DND-41 (cell line): ENCODE measurements at regions not wholly inside any gene's neighbourhood (a gene's known extent, or its start where the extent isn't known, plus 50 kb on each side); places are given as distances from the start of the nearest gene placed in this dataset.

Experiments
- EZH2 ChIP-seq: IDR thresholded peaks from 3 replicates; pipeline ENCODE4 v1.6.1; 2012; ENCODE audit warnings: borderline replicate concordance, low read depth, mild to moderate bottlenecking, moderate library complexity, low read length, inconsistent platforms; ENCODE audit not compliant: severe bottlenecking
- TF ChIP-seq, protein P1 (sequence below): IDR thresholded peaks from 2 replicates; pipeline ENCODE4 v1.5.1; 2012; ENCODE audit warnings: borderline replicate concordance, low read length, moderate library complexity, mild to moderate bottlenecking; ENCODE audit not compliant: poor library complexity, severe bottlenecking; ENCODE audit errors: extremely low read depth

DNA sequence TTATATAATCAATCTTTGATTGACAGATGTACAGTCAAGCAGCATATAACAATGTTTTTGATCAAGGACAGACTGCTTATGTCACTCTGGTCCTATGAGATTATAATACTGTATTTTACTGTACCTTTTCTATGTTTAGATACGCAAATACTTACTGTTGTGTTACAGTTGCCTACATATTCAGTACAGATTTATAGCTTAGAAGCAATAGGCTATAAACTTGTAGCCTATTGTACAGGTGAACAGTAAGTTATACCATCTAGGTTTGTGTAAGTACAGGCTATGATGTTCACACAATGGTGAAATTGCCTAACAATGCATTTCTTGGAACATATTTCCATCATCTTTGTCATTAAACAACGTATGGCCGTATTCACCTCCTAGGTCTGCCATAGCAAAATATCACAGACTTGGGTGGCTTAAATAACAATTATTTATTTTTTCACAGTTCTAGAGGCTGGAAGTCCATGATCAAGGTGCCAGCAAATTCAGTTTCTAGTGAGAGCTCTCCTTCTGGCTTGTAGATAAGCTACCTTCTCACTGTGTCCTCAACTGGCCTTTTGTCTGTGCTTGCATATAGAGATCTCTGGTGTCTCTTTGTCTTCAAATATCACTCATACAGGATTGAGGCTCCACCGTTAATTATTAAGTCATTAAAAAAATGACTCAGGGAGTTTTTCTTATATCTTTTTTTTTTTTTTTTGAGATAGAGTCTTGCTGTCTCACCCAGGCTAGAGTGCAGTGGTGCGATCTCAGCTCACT lies 89.1 kb downstream of the EBLN2 start:
- no peak for TF ChIP-seq EZH2
- TF ChIP-seq, protein P1, sequence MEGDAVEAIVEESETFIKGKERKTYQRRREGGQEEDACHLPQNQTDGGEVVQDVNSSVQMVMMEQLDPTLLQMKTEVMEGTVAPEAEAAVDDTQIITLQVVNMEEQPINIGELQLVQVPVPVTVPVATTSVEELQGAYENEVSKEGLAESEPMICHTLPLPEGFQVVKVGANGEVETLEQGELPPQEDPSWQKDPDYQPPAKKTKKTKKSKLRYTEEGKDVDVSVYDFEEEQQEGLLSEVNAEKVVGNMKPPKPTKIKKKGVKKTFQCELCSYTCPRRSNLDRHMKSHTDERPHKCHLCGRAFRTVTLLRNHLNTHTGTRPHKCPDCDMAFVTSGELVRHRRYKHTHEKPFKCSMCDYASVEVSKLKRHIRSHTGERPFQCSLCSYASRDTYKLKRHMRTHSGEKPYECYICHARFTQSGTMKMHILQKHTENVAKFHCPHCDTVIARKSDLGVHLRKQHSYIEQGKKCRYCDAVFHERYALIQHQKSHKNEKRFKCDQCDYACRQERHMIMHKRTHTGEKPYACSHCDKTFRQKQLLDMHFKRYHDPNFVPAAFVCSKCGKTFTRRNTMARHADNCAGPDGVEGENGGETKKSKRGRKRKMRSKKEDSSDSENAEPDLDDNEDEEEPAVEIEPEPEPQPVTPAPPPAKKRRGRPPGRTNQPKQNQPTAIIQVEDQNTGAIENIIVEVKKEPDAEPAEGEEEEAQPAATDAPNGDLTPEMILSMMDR: no peak
